Neural cell (in vitro differentiated cells): ENCODE measurements at regions not wholly inside any gene's neighbourhood (a gene's known extent, or its start where the extent isn't known, plus 50 kb on each side); places are given as distances from the start of the nearest gene placed in this dataset.

Source experiments
- EP300 ChIP-seq: fragments of 450-650 bp; conservative IDR thresholded peaks from 2 replicates; pipeline ENCODE4 v1.6.1; 2014; ENCODE audit warnings: antibody characterized with exemption, mild to moderate bottlenecking, moderate library complexity; ENCODE audit not compliant: poor library complexity, severe bottlenecking
- EZH2 ChIP-seq: fragments of 200-600, 300-800 bp; shearing (Covaris generic), sonication (generic); IDR thresholded peaks from 2 replicates; pipeline ENCODE4 v1.6.1; 2014; ENCODE audit warnings: antibody characterized with exemption, low read length, borderline replicate concordance, mild to moderate bottlenecking; ENCODE audit not compliant: insufficient read depth, poor library complexity, severe bottlenecking
- MXI1 ChIP-seq: fragments of 450-650 bp; conservative IDR thresholded peaks from 2 replicates; pipeline ENCODE4 v1.6.1; 2014; ENCODE audit warnings: antibody characterized with exemption, mild to moderate bottlenecking; ENCODE audit not compliant: poor library complexity, severe bottlenecking
- POLR2AphosphoS5 ChIP-seq: IDR thresholded peaks from 2 replicates; pipeline ENCODE4 v1.6.1; 2012
- RAD21 ChIP-seq: fragments of 450-650 bp; conservative IDR thresholded peaks from 2 replicates; pipeline ENCODE4 v1.6.1; 2014; ENCODE audit warnings: antibody characterized with exemption, mild to moderate bottlenecking, moderate library complexity
- SMC3 ChIP-seq: fragments of 450-650 bp; conservative IDR thresholded peaks from 2 replicates; pipeline ENCODE4 v1.6.1; 2014; ENCODE audit warnings: antibody characterized with exemption, mild to moderate bottlenecking, moderate library complexity; ENCODE audit not compliant: poor library complexity
- TAF1 ChIP-seq: IDR thresholded peaks from 2 replicates; pipeline ENCODE4 v1.6.1; 2012; ENCODE audit warnings: low read depth
- TF ChIP-seq, protein P1 (sequence below): fragments of 450-650 bp; IDR thresholded peaks from 2 replicates; pipeline ENCODE4 v1.5.1; 2014; ENCODE audit warnings: antibody characterized with exemption, mild to moderate bottlenecking, moderate library complexity; ENCODE audit not compliant: poor library complexity, severe bottlenecking
- TF ChIP-seq, protein P2 (sequence below): IDR thresholded peaks from 2 replicates; pipeline ENCODE4 v1.6.1; 2012; ENCODE audit warnings: borderline replicate concordance

DNA sequence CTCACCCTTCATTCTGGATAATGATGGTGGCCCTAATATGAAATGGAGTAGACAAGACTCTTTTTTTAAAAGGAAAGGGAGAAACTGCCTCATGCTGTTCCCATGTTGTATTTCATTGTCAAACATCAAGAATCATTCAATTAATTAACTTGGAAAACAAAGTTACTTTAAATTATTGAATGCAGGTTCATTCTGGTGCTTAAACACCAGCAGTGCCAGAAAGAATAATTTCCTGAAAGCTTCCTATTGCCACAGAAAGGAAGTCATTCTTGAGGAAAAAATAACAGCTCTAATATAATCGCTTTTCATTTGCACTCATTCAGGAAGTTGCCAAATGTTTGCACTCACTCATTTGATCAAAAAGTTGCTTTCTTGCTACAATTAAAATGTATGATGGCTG lies 497.1 kb upstream of the CDH11 start:
- TF ChIP-seq EZH2 = no peak
- TF ChIP-seq, protein P1, sequence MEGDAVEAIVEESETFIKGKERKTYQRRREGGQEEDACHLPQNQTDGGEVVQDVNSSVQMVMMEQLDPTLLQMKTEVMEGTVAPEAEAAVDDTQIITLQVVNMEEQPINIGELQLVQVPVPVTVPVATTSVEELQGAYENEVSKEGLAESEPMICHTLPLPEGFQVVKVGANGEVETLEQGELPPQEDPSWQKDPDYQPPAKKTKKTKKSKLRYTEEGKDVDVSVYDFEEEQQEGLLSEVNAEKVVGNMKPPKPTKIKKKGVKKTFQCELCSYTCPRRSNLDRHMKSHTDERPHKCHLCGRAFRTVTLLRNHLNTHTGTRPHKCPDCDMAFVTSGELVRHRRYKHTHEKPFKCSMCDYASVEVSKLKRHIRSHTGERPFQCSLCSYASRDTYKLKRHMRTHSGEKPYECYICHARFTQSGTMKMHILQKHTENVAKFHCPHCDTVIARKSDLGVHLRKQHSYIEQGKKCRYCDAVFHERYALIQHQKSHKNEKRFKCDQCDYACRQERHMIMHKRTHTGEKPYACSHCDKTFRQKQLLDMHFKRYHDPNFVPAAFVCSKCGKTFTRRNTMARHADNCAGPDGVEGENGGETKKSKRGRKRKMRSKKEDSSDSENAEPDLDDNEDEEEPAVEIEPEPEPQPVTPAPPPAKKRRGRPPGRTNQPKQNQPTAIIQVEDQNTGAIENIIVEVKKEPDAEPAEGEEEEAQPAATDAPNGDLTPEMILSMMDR = no peak
- TF ChIP-seq POLR2AphosphoS5 = no peak
- TF ChIP-seq MXI1 = no peak
- TF ChIP-seq EP300 = no peak
- no peak for TF ChIP-seq RAD21
- TF ChIP-seq TAF1 = no peak
- no peak for TF ChIP-seq SMC3
- TF ChIP-seq, protein P2, sequence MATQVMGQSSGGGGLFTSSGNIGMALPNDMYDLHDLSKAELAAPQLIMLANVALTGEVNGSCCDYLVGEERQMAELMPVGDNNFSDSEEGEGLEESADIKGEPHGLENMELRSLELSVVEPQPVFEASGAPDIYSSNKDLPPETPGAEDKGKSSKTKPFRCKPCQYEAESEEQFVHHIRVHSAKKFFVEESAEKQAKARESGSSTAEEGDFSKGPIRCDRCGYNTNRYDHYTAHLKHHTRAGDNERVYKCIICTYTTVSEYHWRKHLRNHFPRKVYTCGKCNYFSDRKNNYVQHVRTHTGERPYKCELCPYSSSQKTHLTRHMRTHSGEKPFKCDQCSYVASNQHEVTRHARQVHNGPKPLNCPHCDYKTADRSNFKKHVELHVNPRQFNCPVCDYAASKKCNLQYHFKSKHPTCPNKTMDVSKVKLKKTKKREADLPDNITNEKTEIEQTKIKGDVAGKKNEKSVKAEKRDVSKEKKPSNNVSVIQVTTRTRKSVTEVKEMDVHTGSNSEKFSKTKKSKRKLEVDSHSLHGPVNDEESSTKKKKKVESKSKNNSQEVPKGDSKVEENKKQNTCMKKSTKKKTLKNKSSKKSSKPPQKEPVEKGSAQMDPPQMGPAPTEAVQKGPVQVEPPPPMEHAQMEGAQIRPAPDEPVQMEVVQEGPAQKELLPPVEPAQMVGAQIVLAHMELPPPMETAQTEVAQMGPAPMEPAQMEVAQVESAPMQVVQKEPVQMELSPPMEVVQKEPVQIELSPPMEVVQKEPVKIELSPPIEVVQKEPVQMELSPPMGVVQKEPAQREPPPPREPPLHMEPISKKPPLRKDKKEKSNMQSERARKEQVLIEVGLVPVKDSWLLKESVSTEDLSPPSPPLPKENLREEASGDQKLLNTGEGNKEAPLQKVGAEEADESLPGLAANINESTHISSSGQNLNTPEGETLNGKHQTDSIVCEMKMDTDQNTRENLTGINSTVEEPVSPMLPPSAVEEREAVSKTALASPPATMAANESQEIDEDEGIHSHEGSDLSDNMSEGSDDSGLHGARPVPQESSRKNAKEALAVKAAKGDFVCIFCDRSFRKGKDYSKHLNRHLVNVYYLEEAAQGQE = no peak
